Endothelial cell of umbilical vein (primary cell): ENCODE measurements at regions not wholly inside any gene's neighbourhood (a gene's known extent, or its start where the extent isn't known, plus 50 kb on each side); places are given as distances from the start of the nearest gene placed in this dataset.

Experiments
- BruUV-seq: library from RNA; stranded (reverse); fragments of 400-500 nt; replicated peaks from 2 replicates; lab custom pipeline; 2021; lab: Mats Ljungman, UMichigan
- CTCF ChIA-PET: fragments of 300-600, 350-600 bp; sonication (Branson Sonifier 250); formaldehyde crosslinking; loops from one replicate; lab custom pipeline; 2021; ENCODE audit warnings: antibody characterized with exemption, inconsistent platforms; lab: Charles Lee
- POLR2A ChIA-PET: fragments of 300-600, 350-600 bp; sonication (Branson Sonifier 250); formaldehyde crosslinking; loops from one replicate; lab custom pipeline; 2021; ENCODE audit warnings: antibody characterized with exemption, inconsistent platforms; lab: Charles Lee
- DNase-seq: peaks from one replicate; pipeline ENCODE4 v3.0.0-alpha.2; 2011; ENCODE audit warnings: low read depth, low spot score
- FAIRE-seq: peaks from 2 replicates; lab custom pipeline; 2011; peaks lifted over from hg19 to GRCh38; lab: Jason Lieb, UNC
- H2AFZ ChIP-seq: 2 replicates; pipeline ENCODE4 v1.6.0; 2012; ENCODE audit warnings: low read depth, low read length, control low read depth, inconsistent platforms
- H3K27ac ChIP-seq: 2 replicates; pipeline ENCODE4 v1.5.1; 2011; ENCODE audit warnings: low read depth, mild to moderate bottlenecking, control low read depth, low read length, moderate library complexity; ENCODE audit not compliant: insufficient read depth
- H3K27me3 ChIP-seq, 2 experiments: 2 replicates each; pipeline versions ENCODE4 v1.6.0 to v1.6.1; 2011; ENCODE audit warnings: low read length in 2 of 2, mixed read lengths in 1 of 2; ENCODE audit not compliant: control insufficient read depth in 2 of 2, insufficient read depth in 2 of 2
- H3K36me3 ChIP-seq, 2 experiments: 2 replicates in 1 of 2; 3 replicates in 1 of 2; pipeline ENCODE4 v1.5.1; 2011; ENCODE audit warnings: low read length in 2 of 2, mild to moderate bottlenecking in 1 of 2, moderate library complexity in 1 of 2; ENCODE audit not compliant: control insufficient read depth in 2 of 2, insufficient read depth in 2 of 2; ENCODE audit errors: extremely low read depth in 1 of 2
- H3K4me1 ChIP-seq: 3 replicates; pipeline ENCODE4 v1.5.1; 2011; ENCODE audit warnings: mild to moderate bottlenecking, low read length; ENCODE audit not compliant: control insufficient read depth, insufficient read depth; ENCODE audit errors: extremely low read depth
- H3K4me2 ChIP-seq: 2 replicates; pipeline ENCODE4 v1.6.1; 2011; ENCODE audit warnings: low read length, control low read depth, mixed read lengths; ENCODE audit not compliant: insufficient read depth
- H3K4me3 ChIP-seq, 3 experiments: fragments of 200-600 bp in 1 of 3; sonication (generic), shearing (Covaris generic) in 1 of 3; replicated peaks in 1 of 3; 2 replicates each; pipeline ENCODE4 v1.5.1; 2011 to 2016; ENCODE audit warnings: control low read depth in 3 of 3, low read length in 3 of 3, mild to moderate bottlenecking in 2 of 3, inconsistent platforms in 1 of 3, low read depth in 1 of 3, moderate library complexity in 1 of 3; ENCODE audit not compliant: insufficient read depth in 1 of 3
- H3K79me2 ChIP-seq: 2 replicates; pipeline ENCODE4 v1.6.0; 2012; ENCODE audit warnings: low read length, inconsistent platforms; ENCODE audit not compliant: control insufficient read depth, insufficient read depth
- H3K9ac ChIP-seq: replicated peaks from 2 replicates; pipeline ENCODE3; 2011; ENCODE audit warnings: low read length, control low read depth; ENCODE audit not compliant: insufficient read depth; ENCODE audit errors: extremely low read depth
- H3K9me1 ChIP-seq: replicated peaks from 3 replicates; pipeline ENCODE4 v1.6.0; 2011; ENCODE audit warnings: mild to moderate bottlenecking, low read length; ENCODE audit not compliant: control insufficient read depth, insufficient read depth; ENCODE audit errors: extremely low read depth
- H3K9me3 ChIP-seq: replicated peaks from 2 replicates; pipeline ENCODE4 v1.5.1; 2012; ENCODE audit warnings: low read length, inconsistent platforms; ENCODE audit not compliant: control insufficient read depth, insufficient read depth
- H4K20me1 ChIP-seq: replicated peaks from 2 replicates; pipeline ENCODE3; 2011; ENCODE audit warnings: mild to moderate bottlenecking, low read length; ENCODE audit not compliant: control insufficient read depth, insufficient read depth; ENCODE audit errors: extremely low read depth
- EZH2 ChIP-seq: IDR thresholded peaks from 2 replicates; pipeline ENCODE4 v1.6.1; 2012; ENCODE audit warnings: borderline replicate concordance, low read depth, mild to moderate bottlenecking, moderate library complexity, low read length, inconsistent platforms; ENCODE audit not compliant: severe bottlenecking
- FOS ChIP-seq: IDR thresholded peaks from 2 replicates; pipeline ENCODE4 v1.6.1; 2011; ENCODE audit warnings: mild to moderate bottlenecking, low read length, moderate library complexity, borderline replicate concordance; ENCODE audit not compliant: insufficient read depth
- GATA2 ChIP-seq: IDR thresholded peaks from 2 replicates; pipeline ENCODE4 v1.7.0; 2011; ENCODE audit warnings: low read depth, mild to moderate bottlenecking, moderate library complexity, mixed read lengths, low read length; ENCODE audit not compliant: insufficient read length, insufficient read depth
- JUN ChIP-seq: IDR thresholded peaks from 2 replicates; pipeline ENCODE4 v1.6.1; 2011; ENCODE audit warnings: borderline replicate concordance, low read depth; ENCODE audit not compliant: insufficient read length, insufficient read depth
- MAX ChIP-seq: IDR thresholded peaks from 2 replicates; pipeline ENCODE4 v1.6.1; 2011; ENCODE audit not compliant: insufficient read depth, insufficient read length
- MYC ChIP-seq: IDR thresholded peaks from one replicate; pipeline ENCODE4 v1.6.1; 2011; ENCODE audit warnings: mild to moderate bottlenecking, low read depth, low read length
- POLR2A ChIP-seq: IDR thresholded peaks from 2 replicates; pipeline ENCODE4 v1.6.1; 2012; ENCODE audit warnings: low read depth, mild to moderate bottlenecking, control low read depth, low read length
- POLR2AphosphoS5 ChIP-seq: IDR thresholded peaks from 2 replicates; pipeline ENCODE4 v1.6.1; 2012; ENCODE audit warnings: low read depth, mild to moderate bottlenecking, control low read depth, low read length, moderate library complexity; ENCODE audit not compliant: insufficient read depth
- dilution Hi-C: fragments of 300-500 bp; cut with MboI; formaldehyde crosslinking; loops from one replicate; pipeline ENCODE4 v1.15.0; 2019; ENCODE audit warnings: low sequenced_read_pairs; ENCODE audit not compliant: extremely low pct_ligation_motif_present
- intact Hi-C: fragments of 100-400 bp; cut with micrococcal nuclease; formaldehyde crosslinking; loops from one replicate; pipeline ENCODE4 v1.10.0; 2022
- TF ChIP-seq, protein P1 (sequence below), 2 donors: IDR thresholded peaks; 1 replicate in 1 of 2; 2 replicates in 1 of 2; pipeline ENCODE4 v1.5.1; 2011; ENCODE audit warnings: low read length in 2 of 2, mild to moderate bottlenecking in 2 of 2, moderate library complexity in 2 of 2, control low read depth in 1 of 2, inconsistent platforms in 1 of 2, low read depth in 1 of 2; ENCODE audit not compliant: insufficient read depth in 1 of 2; ENCODE audit errors: extremely low read depth in 1 of 2

DNA sequence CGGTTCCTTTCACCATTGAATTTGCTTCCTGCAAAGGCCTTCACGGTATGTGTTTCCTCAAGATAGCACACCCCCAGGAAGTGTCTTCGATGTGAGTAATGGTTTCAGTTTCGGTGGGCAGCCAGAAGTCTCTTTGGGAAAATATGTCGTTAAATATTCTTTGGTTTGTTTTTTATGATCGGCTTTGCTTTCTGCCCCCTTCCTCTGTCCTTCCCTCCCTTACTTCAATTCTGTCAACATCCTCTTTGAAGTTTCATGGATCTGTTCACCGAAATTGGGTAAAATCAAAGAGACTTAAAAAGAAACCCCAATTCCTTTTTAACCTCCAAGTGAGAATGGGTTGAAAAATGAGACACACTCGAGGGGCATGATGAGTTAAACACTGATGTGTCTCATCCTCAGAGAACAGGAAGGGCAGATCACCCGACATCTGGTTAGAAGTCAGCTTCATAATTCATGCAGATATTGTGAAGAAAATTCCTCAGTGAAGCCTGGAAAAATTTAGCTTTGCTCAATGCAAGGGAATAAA lies 170.8 kb upstream of the HABP2 start:
- H2AFZ ChIP-seq, result peak overlapping the region; percentile 73
- DNase-seq (peak; percentile 86), FAIRE-seq (peak; percentile 98)
- H3K4me3 ChIP-seq, result peak overlapping the region; percentile 16 to 83 (median 34)
- peak overlapping the region; percentile 91 for H3K27ac ChIP-seq
- CTCF ChIA-PET, result interaction anchor here (1.1 to 2.2 kb wide), 3 partner anchors 301 to 907 kb away, joined by 3 to 5 read pairs (median 5); no protein-coding TSS in a partner anchor
- no peaks in the 10 kb centered on the region for H3K27me3 ChIP-seq
- POLR2A ChIA-PET, result interaction anchor here (0.6 kb wide), 1 partner anchor 845 kb away, joined by 4 read pairs; no protein-coding TSS in a partner anchor
- no peaks in the 10 kb centered on the region for H4K20me1 ChIP-seq
- no peaks in the 10 kb centered on the region for H3K36me3 ChIP-seq
- TF ChIP-seq POLR2AphosphoS5 (peak; percentile 87), EZH2 (no peak), FOS (peak; percentile 71), POLR2A (peak; percentile 50), MYC (no peak), GATA2 (peak; percentile 92), MAX (no peak), JUN (peak; percentile 60)
- TF ChIP-seq, protein P1, sequence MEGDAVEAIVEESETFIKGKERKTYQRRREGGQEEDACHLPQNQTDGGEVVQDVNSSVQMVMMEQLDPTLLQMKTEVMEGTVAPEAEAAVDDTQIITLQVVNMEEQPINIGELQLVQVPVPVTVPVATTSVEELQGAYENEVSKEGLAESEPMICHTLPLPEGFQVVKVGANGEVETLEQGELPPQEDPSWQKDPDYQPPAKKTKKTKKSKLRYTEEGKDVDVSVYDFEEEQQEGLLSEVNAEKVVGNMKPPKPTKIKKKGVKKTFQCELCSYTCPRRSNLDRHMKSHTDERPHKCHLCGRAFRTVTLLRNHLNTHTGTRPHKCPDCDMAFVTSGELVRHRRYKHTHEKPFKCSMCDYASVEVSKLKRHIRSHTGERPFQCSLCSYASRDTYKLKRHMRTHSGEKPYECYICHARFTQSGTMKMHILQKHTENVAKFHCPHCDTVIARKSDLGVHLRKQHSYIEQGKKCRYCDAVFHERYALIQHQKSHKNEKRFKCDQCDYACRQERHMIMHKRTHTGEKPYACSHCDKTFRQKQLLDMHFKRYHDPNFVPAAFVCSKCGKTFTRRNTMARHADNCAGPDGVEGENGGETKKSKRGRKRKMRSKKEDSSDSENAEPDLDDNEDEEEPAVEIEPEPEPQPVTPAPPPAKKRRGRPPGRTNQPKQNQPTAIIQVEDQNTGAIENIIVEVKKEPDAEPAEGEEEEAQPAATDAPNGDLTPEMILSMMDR (IDR thresholded peaks at IDR 0.05; ENCODE audit: extremely low read depth in 1 of 2, insufficient read depth in 1 of 2, low read depth in 1 of 2, low read length in 2 of 2), result no peak
- no peaks in the 10 kb centered on the region for H3K9me3 ChIP-seq
- no peaks in the 10 kb centered on the region for H3K9me1 ChIP-seq
- dilution Hi-C loops, result no loop called here
- intact Hi-C loops, result loop anchor here (1.0 to 10.0 kb wide), 6 partner anchors 295 to 1070 kb away; partner anchors contain the start of genes VTI1A and ZDHHC6
- peaks cover 28% of the 10 kb centered on the region for H3K4me1 ChIP-seq
- H3K9ac ChIP-seq, result peak overlapping the region; percentile 88
- no TSS peak for BruUV-seq
- no peaks in the 10 kb centered on the region for H3K79me2 ChIP-seq
- peak overlapping the region; percentile 96 for H3K4me2 ChIP-seq
